GM12878 (cell line): ENCODE measurements at regions not wholly inside any gene's neighbourhood (a gene's known extent, or its start where the extent isn't known, plus 50 kb on each side); places are given as distances from the start of the nearest gene placed in this dataset.

Source experiments
- ATAC-seq: fragments of 200-7000 bp; cut with Tn5 transposase; 3 replicates; pipeline ENCODE4 v1.9.1; 2020; ENCODE audit warnings: mild to moderate bottlenecking, moderate library complexity
- BruUV-seq: library from RNA; stranded (reverse); fragments of 400-500 nt; replicated peaks from 2 replicates; lab custom pipeline; 2021; lab: Mats Ljungman, UMichigan
- CTCF ChIA-PET: fragments of 300-600 bp; sonication (Branson Sonifier 250); formaldehyde crosslinking; extraction: SDS; loops from one replicate; lab custom pipeline; 2021; ENCODE audit warnings: inconsistent platforms; lab: Yijun Ruan, JAX
- POLR2A ChIA-PET: fragments of 350-600 bp; formaldehyde crosslinking; extraction: SDS; loops from one replicate; lab custom pipeline; 2021; ENCODE audit warnings: inconsistent platforms; lab: Charles Lee
- RAD21 ChIA-PET: fragments of 300-600 bp; sonication (Branson Sonifier 250); formaldehyde crosslinking; loops from one replicate; lab custom pipeline; 2023; ENCODE audit warnings: antibody characterized with exemption; ENCODE audit not compliant: unreplicated experiment; lab: Charles Lee
- SMC1A ChIA-PET: fragments of 300-600 bp; sonication (Branson Sonifier 250); formaldehyde crosslinking; loops from one replicate; lab custom pipeline; 2023; ENCODE audit not compliant: unreplicated experiment, uncharacterized antibody; lab: Charles Lee
- DNase-seq: peaks from one replicate; pipeline ENCODE4 v3.0.0-alpha.2; 2011; ENCODE audit warnings: low read depth, low spot score
- FAIRE-seq: peaks from 3 replicates; lab custom pipeline; 2011; peaks lifted over from hg19 to GRCh38; lab: Jason Lieb, UNC
- H2AFZ ChIP-seq: 2 replicates; pipeline ENCODE4 v1.6.0; 2011; ENCODE audit warnings: low read depth, low read length, control low read depth; ENCODE audit not compliant: control insufficient read depth
- H3K27ac ChIP-seq: 2 replicates; pipeline ENCODE4 v1.5.1; 2011; ENCODE audit warnings: control low read depth; ENCODE audit not compliant: control insufficient read depth, insufficient read depth
- H3K27me3 ChIP-seq, 2 experiments: replicated peaks in 1 of 2; 2 replicates each; pipeline versions ENCODE4 v1.6.0 to v1.6.1; 2011; ENCODE audit warnings: low read length in 1 of 2; ENCODE audit not compliant: control insufficient read depth in 2 of 2, insufficient read depth in 2 of 2
- H3K36me3 ChIP-seq, 2 experiments: 2 replicates each; pipeline ENCODE4 v1.5.1; 2011; ENCODE audit warnings: low read length in 1 of 2; ENCODE audit not compliant: control insufficient read depth in 2 of 2, insufficient read depth in 2 of 2
- H3K4me1 ChIP-seq: 2 replicates; pipeline ENCODE4 v1.6.1; 2011; ENCODE audit warnings: mild to moderate bottlenecking, low read length, moderate library complexity, mixed read lengths; ENCODE audit not compliant: control insufficient read depth, insufficient read depth
- H3K4me2 ChIP-seq: 2 replicates; pipeline ENCODE4 v1.6.0; 2011; ENCODE audit warnings: control low read depth; ENCODE audit not compliant: control insufficient read depth, insufficient read depth
- H3K4me3 ChIP-seq: fragments of 200-600 bp; sonication (generic); 2 replicates; pipeline ENCODE4 v1.5.1; 2016
- H3K79me2 ChIP-seq: 2 replicates; pipeline ENCODE4 v1.6.0; 2011; ENCODE audit warnings: low read length; ENCODE audit not compliant: control insufficient read depth, insufficient read depth
- H3K9ac ChIP-seq: 2 replicates; pipeline ENCODE4 v1.8.0; 2011; ENCODE audit warnings: low read length, control low read depth, mixed read lengths; ENCODE audit not compliant: control insufficient read depth, insufficient read depth
- H3K9me3 ChIP-seq: replicated peaks from 3 replicates; pipeline ENCODE4 v1.5.1; 2011; ENCODE audit warnings: mild to moderate bottlenecking, low read length; ENCODE audit not compliant: control insufficient read depth, insufficient read depth
- H4K20me1 ChIP-seq: 2 replicates; pipeline ENCODE4 v1.6.0; 2011; ENCODE audit not compliant: control insufficient read depth, insufficient read depth
- ATF7 ChIP-seq: fragments of 450-650 bp; IDR thresholded peaks from 2 replicates; pipeline ENCODE4 v1.6.1; 2016; ENCODE audit warnings: low read depth, mild to moderate bottlenecking
- BCL11A ChIP-seq: IDR thresholded peaks from 2 replicates; pipeline ENCODE4 v1.6.1; 2011; ENCODE audit warnings: low read depth, low read length
- CBX5 ChIP-seq: sonication (generic); IDR thresholded peaks from 2 replicates; pipeline ENCODE4 v1.6.1; 2016; ENCODE audit warnings: low read depth, moderate library complexity, mild to moderate bottlenecking, inconsistent platforms
- CREM ChIP-seq: IDR thresholded peaks from 2 replicates; pipeline ENCODE4 v1.6.1; 2014; ENCODE audit warnings: antibody characterized with exemption, low read depth
- DPF2 ChIP-seq: fragments of 450-650 bp; IDR thresholded peaks from 2 replicates; pipeline ENCODE4 v1.6.1; 2017; ENCODE audit warnings: mild to moderate bottlenecking
- MEF2A ChIP-seq: IDR thresholded peaks from 2 replicates; pipeline ENCODE4 v1.6.1; 2011; ENCODE audit warnings: low read depth, mild to moderate bottlenecking, low read length, moderate library complexity; ENCODE audit not compliant: insufficient read depth
- MEF2B ChIP-seq: fragments of 450-650 bp; IDR thresholded peaks from 2 replicates; pipeline ENCODE4 v1.6.1; 2018; ENCODE audit warnings: mild to moderate bottlenecking, moderate library complexity; ENCODE audit not compliant: partially characterized antibody, poor library complexity, severe bottlenecking
- MTA2 ChIP-seq: fragments of 450-650 bp; IDR thresholded peaks from 2 replicates; pipeline ENCODE4 v1.6.1; 2016; ENCODE audit warnings: low read depth, mild to moderate bottlenecking, moderate library complexity
- NFIC ChIP-seq: IDR thresholded peaks from 2 replicates; pipeline ENCODE4 v1.6.1; 2012; ENCODE audit warnings: low read depth, mild to moderate bottlenecking, inconsistent platforms, low read length, moderate library complexity
- POLR2AphosphoS5 ChIP-seq: IDR thresholded peaks from 2 replicates; pipeline ENCODE4 v1.6.1; 2011; ENCODE audit warnings: mild to moderate bottlenecking, low read length, inconsistent platforms
- RCOR1 ChIP-seq: conservative IDR thresholded peaks from 2 replicates; pipeline ENCODE4 v1.6.1; 2012; ENCODE audit warnings: low read depth, low read length, improper control_type of control experiment
- RUNX3 ChIP-seq: IDR thresholded peaks from 2 replicates; pipeline ENCODE4 v1.6.1; 2012; ENCODE audit warnings: low read length, inconsistent platforms
- TCF12 ChIP-seq: IDR thresholded peaks from 2 replicates; pipeline ENCODE4 v1.6.1; 2011; ENCODE audit warnings: low read depth, mild to moderate bottlenecking, low read length
- TCF3 ChIP-seq: IDR thresholded peaks from 2 replicates; pipeline ENCODE4 v1.6.1; 2012; ENCODE audit warnings: low read depth, mild to moderate bottlenecking, low read length, borderline replicate concordance; ENCODE audit not compliant: insufficient read depth
- WGBS: methylation state at CpG from one replicate; pipeline ENCODE4 v1.1.6; 2016; ENCODE audit warnings: low lambda C conversion rate; ENCODE audit not compliant: insufficient replicate concordance, insufficient coverage; ENCODE audit errors: missing lambda C conversion rate; 5-methylcytosine and 5-hydroxymethylcytosine counted together
- in situ Hi-C: fragments of 300-500 bp; cut with MboI; formaldehyde crosslinking; loops from 9 replicates; pipeline ENCODE4 v1.14.3; 2018; ENCODE audit warnings: mixed read lengths
- intact Hi-C: fragments of 100-400 bp; cut with micrococcal nuclease; formaldehyde crosslinking; loops from one replicate; pipeline ENCODE4 v1.14.2; 2022; ENCODE audit not compliant: unreplicated experiment
- TF ChIP-seq, protein P1 (sequence below): fragments of 450-650 bp; IDR thresholded peaks from 2 replicates; pipeline ENCODE4 v1.6.1; 2017; ENCODE audit warnings: low read depth, mild to moderate bottlenecking, moderate library complexity

DNA sequence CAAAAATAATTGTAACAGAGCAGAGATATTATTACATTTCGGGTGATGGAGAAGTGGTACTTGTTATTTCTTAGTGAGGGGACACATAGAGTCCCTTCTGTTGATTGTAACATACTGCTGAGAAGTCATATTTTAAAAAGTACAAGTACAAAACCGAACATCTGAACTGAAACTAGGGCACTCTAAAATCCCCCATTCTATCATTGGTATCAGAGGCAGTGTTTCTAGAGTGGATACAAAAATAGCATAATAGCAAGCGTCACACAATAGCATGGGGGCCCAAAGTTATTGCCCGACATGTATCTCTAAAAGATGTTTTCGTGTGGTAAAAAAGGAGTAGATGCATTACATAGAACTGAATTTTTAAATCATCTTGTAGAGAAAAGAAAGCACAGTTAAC, 502.1 kb upstream of the SLC10A2 start:
- no peak for FAIRE-seq
- no peaks in the 10 kb centered on the region; the same call in 2 of the 3 replicates for H3K9me3 ChIP-seq
- H3K27ac ChIP-seq: no peak overlapping the region
- no peaks in the 10 kb centered on the region for H3K79me2 ChIP-seq
- no peak overlapping the region for H3K4me2 ChIP-seq
- H3K27me3 ChIP-seq: no peaks in the 10 kb centered on the region
- SMC1A ChIA-PET: interaction anchor here (0.8 to 1.8 kb wide), 2 partner anchors 28 to 55 kb away, joined by 3 to 5 read pairs; no protein-coding TSS in a partner anchor
- H3K36me3 ChIP-seq: no peaks in the 10 kb centered on the region
- TF ChIP-seq DPF2: 0 out of 2 replicates have a peak, but pooled peaks have one; percentile 37
- no peak for TF ChIP-seq CBX5
- no peak for TF ChIP-seq TCF12
- peak; percentile 18; the same call in 1 of the 2 replicates for TF ChIP-seq CREM
- 0 out of 2 replicates have a peak, but pooled peaks have one; percentile 13 for TF ChIP-seq ATF7
- peak; percentile 71 for TF ChIP-seq MEF2B
- TF ChIP-seq TCF3: no peak
- no peak for TF ChIP-seq POLR2AphosphoS5
- TF ChIP-seq MEF2A: peak; percentile 65; the same call in 1 of the 2 replicates
- TF ChIP-seq NFIC: peak; percentile 24; the same call in 1 of the 2 replicates
- TF ChIP-seq BCL11A: 0 out of 2 replicates have a peak, but pooled peaks have one; percentile 29
- TF ChIP-seq RUNX3: peak; percentile 14; the same call in 1 of the 2 replicates
- TF ChIP-seq RCOR1: no peak
- TF ChIP-seq, protein P1, sequence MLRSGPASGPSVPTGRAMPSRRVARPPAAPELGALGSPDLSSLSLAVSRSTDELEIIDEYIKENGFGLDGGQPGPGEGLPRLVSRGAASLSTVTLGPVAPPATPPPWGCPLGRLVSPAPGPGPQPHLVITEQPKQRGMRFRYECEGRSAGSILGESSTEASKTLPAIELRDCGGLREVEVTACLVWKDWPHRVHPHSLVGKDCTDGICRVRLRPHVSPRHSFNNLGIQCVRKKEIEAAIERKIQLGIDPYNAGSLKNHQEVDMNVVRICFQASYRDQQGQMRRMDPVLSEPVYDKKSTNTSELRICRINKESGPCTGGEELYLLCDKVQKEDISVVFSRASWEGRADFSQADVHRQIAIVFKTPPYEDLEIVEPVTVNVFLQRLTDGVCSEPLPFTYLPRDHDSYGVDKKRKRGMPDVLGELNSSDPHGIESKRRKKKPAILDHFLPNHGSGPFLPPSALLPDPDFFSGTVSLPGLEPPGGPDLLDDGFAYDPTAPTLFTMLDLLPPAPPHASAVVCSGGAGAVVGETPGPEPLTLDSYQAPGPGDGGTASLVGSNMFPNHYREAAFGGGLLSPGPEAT: peak; percentile 69; the same call in 1 of the 2 replicates
- TF ChIP-seq MTA2: 0 out of 2 replicates have a peak, but pooled peaks have one; percentile 30
- H3K4me3 ChIP-seq: no peak overlapping the region
- H2AFZ ChIP-seq: no peak overlapping the region
- RAD21 ChIA-PET: interaction anchor here (0.8 to 1.1 kb wide), 2 partner anchors 25 to 33 kb away, joined by 3 read pairs; no protein-coding TSS in a partner anchor
- WGBS: 26% methylated on average over 5 of the region's 5 CpGs
- H3K9ac ChIP-seq: no peak overlapping the region
- no peaks in the 10 kb centered on the region for H3K4me1 ChIP-seq
- intact Hi-C loops: no loop called here
- BruUV-seq: no TSS peak
- H4K20me1 ChIP-seq: no peaks in the 10 kb centered on the region
- peak; percentile 96 for ATAC-seq
- CTCF ChIA-PET: interaction anchor here (1.2 kb wide), 1 partner anchor 653 kb away, joined by 3 read pairs; no protein-coding TSS in a partner anchor
- no peak for DNase-seq
- in situ Hi-C loops: no loop called here
- POLR2A ChIA-PET: no interaction called here
